Epithelial cell of esophagus (primary cell): ENCODE measurements at regions not wholly inside any gene's neighbourhood (a gene's known extent, or its start where the extent isn't known, plus 50 kb on each side); places are given as distances from the start of the nearest gene placed in this dataset.

Experiments
- DNase-seq: peaks from one replicate; pipeline ENCODE4 v3.0.0; 2010; ENCODE audit warnings: low read depth
- H3K4me3 ChIP-seq: 2 replicates; pipeline ENCODE4 v1.5.1; 2011; ENCODE audit warnings: mild to moderate bottlenecking, low read length, control low read depth
- TF ChIP-seq, protein P1 (sequence below): IDR thresholded peaks from 2 replicates; pipeline ENCODE4 v1.5.1; 2011; ENCODE audit warnings: low read depth, mild to moderate bottlenecking, low read length, control low read depth, inconsistent platforms; ENCODE audit not compliant: insufficient read depth; ENCODE audit errors: missing control alignments

DNA sequence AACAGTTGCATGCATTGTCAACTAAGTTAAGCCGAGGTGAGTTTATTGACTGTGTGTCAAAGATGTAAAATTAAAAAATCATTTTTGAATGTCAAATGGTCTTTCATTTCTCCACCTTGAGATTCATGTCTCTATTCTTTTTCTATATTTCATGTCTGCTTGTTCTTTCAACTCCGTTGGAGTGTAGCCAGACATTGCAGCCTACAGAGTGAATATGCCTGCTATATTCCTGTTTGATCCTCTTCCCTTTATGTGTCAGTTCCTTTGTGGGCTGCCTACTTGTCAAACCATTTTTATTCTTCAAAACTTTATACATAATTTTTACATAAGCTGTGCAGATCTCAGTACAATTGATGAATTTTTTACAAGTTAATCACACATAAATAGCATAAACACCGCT is 1325.8 kb upstream of the PRMT6 start:
- no peak overlapping the region for H3K4me3 ChIP-seq
- TF ChIP-seq, protein P1, sequence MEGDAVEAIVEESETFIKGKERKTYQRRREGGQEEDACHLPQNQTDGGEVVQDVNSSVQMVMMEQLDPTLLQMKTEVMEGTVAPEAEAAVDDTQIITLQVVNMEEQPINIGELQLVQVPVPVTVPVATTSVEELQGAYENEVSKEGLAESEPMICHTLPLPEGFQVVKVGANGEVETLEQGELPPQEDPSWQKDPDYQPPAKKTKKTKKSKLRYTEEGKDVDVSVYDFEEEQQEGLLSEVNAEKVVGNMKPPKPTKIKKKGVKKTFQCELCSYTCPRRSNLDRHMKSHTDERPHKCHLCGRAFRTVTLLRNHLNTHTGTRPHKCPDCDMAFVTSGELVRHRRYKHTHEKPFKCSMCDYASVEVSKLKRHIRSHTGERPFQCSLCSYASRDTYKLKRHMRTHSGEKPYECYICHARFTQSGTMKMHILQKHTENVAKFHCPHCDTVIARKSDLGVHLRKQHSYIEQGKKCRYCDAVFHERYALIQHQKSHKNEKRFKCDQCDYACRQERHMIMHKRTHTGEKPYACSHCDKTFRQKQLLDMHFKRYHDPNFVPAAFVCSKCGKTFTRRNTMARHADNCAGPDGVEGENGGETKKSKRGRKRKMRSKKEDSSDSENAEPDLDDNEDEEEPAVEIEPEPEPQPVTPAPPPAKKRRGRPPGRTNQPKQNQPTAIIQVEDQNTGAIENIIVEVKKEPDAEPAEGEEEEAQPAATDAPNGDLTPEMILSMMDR, result no peak
- DNase-seq, result no peak

DNA sequence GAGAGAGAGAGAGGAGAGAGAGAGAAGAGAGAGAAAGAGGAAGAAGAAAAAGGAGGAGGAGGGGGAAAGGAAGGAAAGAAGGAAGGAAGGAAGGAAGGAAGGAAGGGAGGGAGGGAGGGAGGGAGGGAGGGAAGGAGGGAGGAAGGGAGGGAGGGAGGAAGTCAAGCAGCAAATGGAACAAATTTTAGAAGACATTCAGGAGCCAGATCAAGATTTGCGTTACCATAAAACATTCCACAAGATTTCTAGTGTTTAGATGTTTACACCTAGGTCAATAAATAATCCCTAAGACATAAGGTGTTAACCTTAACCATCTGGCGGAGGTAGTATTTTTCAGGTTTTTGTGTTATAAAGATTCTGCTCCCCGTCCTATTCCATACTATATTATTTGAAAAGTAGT is 1320.1 kb upstream of the PRMT6 start:
- TF ChIP-seq, protein P1, result no peak
- H3K4me3 ChIP-seq, result no peak overlapping the region
- no peak for DNase-seq

DNA sequence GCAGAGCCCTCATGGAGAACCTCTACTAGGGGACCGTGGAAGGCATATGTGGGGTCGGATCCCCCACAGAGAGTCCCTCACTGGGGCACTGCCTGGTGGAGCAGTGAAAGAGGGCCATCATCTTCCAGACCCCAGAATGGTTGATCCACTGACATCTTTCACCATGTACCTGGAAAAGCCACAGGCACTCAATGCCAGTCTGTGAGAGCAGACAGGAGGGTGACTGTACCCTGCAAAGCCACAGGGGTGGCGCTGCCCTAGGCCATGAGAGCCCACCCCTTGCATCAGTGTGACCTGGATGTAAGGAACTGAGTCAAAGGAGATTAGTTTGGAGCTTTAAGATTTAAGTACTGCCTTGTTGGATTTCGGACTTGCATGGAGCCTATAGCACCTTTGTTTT is 1276.7 kb upstream of the PRMT6 start:
- TF ChIP-seq, protein P1, result no peak
- H3K4me3 ChIP-seq, result no peak overlapping the region
- no peak for DNase-seq

DNA sequence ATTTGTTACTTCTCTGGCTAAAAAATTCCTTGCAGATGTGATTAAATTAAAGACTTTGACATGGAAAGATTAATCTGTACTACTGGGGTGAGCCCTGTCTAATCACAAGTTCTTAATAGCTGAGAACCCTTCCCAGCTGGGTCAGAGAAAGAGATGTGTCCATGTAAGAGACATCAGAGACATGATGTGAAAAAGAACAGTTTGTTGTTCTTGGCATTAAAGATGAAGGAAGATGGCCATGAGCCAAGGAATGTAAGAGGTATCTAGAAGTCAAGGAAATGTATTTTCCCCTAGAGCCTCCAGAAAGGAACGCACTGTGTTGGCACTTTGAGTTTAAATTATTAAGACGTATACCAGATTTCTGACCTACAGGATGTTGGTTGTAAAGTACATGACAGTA is 1271.5 kb upstream of the PRMT6 start:
- TF ChIP-seq, protein P1, result no peak
- no peak overlapping the region for H3K4me3 ChIP-seq
- peak; percentile 1 for DNase-seq

DNA sequence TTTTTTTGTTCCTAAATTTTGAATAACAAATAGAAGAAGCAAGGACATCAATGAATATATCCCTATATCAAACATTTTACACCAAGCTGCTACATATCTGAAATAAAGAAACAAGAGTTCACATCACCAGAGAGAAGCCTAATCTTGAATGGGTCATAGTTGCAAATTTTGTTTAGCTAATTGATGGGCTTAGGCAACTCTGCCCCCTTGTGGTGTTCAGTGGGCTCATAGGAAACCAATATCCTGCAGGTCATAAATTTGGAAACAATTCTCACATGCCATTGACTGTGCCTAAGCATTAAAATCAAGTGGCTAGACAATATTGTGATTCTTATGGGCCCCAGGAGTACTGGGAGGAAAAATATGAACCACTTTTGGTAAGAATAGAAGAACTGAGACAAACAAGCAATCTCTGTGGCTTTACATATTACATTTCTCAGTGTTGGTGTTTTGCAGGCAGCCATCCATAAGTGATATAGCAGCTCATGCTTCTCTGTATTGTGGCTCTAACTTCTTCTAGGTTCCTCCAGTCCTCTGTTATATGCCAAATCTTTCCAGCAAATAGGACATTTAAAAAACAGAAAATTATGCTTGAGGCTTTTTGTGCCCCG is 1262.8 kb upstream of the PRMT6 start:
- H3K4me3 ChIP-seq, result no peak overlapping the region
- TF ChIP-seq, protein P1, result peak; percentile 78
- DNase-seq, result peak; percentile 61

DNA sequence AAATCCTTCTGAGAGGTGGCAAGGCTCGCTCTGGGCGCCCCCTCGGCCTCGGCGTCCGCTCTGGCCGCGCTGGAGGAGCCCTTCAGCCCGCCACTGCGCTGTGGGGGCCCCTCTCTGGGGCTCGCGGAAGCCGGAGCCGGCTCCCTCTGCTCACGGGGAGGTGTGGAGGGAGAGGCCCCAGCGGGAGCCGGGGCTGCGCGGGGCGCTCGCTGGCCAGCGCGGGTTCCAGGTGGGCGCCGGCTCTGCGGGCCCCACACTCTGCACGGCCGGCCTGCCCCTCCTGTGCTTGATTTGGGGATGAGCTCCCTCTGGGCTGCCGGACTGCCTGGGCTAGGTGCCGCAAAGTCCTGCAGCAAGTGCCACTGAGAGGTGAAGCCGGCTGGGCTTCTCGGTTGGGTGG is 1260.7 kb upstream of the PRMT6 start:
- TF ChIP-seq, protein P1, result no peak
- DNase-seq, result no peak
- H3K4me3 ChIP-seq, result no peak overlapping the region

GRCh38 chr1:105830571-105831146 is 1225.8 kb upstream of the PRMT6 start:
- no peak overlapping the region for H3K4me3 ChIP-seq
- TF ChIP-seq, protein P1, result no peak

More at GRCh38 chr1:105830571-105831146, 1225.8 kb upstream of the PRMT6 start:
- peak; percentile 25 for DNase-seq
